ENCODE measurements at regions not wholly inside any gene's neighbourhood (a gene's known extent, or its start where the extent isn't known, plus 50 kb on each side); places are given as distances from the start of the nearest gene placed in this dataset.

DNA sequence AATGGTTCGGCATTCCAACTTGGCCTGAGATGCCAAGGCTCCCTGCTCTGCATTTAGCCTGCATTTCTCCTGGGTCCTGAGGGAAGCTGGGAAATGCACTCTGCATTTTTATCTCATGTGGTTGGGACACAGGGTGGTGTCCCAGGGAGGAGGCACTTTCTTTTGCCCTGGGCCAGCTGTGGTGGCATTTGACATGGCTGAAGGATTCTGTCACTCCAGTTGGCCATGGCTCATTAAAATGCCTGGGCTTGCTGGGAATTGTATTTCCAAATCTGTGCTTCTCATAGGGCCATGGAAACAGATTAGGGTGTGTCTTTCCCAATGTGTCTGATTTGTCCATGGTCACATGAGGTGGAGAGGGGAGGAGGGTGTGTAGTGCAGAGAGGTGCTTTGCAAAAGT lies 128.3 kb upstream of the RGMA start:
- DNase-seq: no peak

DNA sequence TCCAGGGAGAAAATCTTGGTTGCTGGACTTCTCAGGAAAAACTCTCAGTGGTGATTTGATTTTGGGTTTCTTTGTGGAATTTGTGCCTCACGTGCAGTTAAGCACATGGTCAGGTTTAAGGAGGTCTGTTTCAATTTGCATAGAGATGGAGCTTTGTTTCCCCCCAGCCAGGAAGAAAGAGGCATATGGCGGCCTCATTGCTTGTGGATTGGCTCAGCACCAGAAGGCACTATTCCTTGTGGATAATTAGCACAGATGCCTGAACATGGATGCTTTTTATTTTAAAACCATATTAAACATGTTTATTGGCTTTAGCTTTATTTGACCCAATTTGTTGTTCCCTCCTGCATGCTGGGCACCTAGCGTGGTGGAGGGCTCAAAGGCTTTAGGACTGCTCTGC lies 125.1 kb upstream of the RGMA start:
- no peak for DNase-seq

DNA sequence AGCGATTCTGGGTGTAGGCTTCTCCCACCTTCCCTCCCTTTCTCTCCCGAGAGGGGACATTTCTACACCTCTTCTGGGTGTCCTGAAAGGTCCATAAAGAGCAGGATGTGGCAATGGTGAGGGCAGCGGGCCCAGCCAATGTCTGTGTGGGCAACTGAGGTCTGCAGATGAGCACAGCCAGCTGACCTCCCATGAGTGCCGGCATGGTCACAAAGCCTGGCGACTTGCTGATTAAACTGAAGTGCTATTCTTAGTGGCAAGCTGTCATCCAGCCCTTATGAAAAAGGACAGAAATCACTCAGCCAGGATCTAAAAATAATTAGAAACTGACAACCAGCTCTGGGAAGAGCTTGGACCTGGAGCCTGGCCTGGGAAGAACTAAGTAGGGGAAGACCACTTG lies 124.3 kb upstream of the RGMA start:
- no peak for DNase-seq

DNA sequence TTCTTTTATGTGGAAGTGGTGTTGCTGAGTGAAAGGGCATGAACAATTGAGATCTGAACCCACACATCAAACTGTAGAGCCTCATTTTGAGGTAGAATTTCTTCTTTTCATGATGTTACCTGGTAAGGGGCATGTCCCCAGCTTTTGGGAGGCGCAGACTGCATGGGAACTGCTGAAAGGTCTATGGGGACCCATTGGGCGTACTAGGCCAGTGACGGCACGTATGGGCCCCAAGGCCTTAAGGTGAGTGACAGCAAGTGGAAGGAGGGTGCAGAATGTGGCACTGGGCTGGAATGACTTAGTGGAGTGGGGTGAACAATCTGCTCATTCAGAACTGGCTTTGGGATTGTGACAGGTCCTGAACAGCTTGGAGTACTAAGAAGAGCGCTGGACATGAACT lies 123.6 kb upstream of the RGMA start:
- DNase-seq: no peak

- no peak for DNase-seq
Measured at GRCh38 chr15:93210995-93211394, 122.0 kb upstream of the RGMA start.

DNA sequence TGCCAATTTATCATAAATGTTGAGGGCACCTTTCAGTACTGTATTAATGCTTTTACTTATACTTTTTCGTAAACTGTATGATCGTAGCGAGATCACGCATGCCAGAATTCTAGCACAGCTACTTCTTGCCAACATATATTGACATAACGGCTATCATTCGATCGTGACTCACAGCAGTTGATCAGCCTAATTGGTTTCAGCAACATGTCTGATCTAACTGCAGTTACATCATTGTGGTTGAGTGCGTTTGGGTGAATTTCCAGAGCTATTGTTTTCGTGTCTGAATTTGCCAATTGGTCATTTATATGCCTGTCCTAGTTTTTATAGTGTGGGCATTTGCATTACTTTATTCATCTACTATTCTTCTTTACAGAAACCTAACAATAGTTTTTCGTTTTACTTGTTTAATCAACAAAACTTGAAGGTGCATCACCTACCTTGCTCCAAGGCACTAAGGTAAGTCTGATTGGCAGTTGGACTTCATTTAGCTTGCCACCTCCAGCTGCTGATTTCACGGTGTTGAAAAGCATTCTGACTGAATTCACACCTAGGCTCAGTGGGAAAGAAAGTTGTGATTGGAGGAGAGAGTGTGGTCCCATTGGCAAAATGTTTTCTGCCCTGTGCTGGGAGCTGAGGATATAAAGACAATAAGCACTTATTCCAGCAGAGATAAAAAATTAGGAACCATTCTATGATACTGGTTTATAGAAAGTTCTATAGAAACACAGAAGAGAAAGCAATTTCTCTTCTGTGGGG lies 120.9 kb upstream of the RGMA start:
- DNase-seq: no peak

- DNase-seq: no peak
Measured at GRCh38 chr15:93206893-93207292, 117.9 kb upstream of the RGMA start.

GRCh38 chr15:93205413-93205812 lies 116.4 kb upstream of the RGMA start:
- no peak for DNase-seq

DNA sequence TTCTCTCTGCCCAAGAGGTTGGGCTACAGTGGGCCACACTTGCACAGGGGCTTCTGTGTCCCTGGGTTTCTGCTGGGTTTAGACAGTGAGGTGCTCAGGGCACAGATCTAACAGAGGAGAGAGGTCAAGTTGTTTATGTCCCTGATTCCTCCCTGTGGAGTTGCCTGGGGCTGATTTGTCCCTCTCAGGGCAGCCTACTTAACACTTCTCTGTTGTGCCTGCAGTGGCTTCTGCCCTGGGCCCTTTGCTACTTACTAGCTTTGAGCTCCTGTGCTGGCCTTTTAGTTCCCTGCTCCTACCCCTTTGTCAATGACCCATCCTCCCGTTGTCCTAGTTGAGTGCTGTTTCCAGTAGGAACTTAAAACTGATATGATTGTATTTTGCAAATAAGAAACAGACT lies 114.0 kb upstream of the RGMA start:
- DNase-seq: no peak

GRCh38 chr15:93202405-93202804 lies 113.4 kb upstream of the RGMA start:
- DNase-seq: no peak

DNA sequence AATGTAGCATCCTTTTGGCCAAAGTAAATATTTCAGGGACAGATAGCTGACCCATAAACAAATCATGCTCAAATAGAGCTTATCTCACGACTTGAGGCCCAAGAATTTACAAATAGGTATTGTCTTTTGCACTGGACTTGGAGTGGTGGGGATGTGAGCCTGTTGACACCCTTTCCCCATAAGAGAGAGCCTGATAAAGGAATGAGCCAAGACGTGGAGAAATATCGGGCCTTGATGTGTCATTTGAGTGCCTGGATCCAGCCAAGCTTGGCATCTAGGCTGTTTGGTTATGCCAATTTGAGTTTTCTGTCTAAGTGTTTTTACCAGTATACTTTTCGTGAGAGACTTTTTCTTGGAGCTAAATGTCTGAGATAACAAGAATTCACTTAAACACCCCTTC lies 112.9 kb upstream of the RGMA start:
- DNase-seq: no peak

DNA sequence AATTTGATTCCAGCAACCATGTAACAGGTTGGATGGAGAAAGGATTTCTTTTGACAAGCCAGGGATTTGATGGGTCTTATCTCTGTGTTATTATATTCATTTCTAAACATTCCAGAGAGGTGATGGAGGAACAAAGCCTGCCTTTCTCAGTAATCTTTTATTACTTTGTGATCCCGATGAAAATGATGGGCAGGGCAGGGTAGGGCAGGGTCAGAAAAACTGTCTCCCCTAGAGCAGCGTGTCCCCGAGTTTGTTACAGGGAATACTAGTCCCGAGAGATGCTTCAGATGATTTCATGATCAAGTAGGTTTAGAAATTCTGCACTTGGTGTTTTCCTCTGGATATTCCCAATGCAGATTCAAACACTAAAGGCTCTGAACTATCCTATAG lies 111.8 kb upstream of the RGMA start:
- DNase-seq: no peak

GRCh38 chr15:93200081-93200836 lies 111.2 kb upstream of the RGMA start:
- no peak for DNase-seq

DNA sequence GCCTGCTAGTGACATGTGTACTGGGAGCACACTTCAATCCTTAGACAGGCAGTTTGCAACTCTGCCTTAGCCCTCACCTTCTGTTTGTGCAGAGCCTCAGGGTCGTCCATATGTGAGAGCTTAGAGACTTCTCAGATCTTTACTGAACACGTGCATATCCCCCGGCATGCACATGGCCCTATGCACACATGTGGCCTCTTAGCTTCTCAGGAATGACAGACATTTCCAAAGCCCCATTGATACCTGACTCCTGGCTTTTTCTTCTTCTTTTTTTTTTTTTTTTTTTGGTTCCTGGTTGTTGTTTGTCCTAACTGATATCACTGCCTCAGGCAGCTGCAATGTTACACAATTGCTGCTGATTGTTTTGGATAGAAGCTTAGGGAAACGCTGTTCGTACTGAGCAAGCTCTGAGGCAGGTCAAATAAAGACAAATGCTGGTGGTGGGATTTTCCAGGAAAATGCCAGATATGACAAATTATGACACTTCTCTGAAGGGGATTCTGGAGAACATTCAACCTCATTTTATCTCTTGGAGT lies 107.2 kb upstream of the RGMA start:
- no peak for DNase-seq

GRCh38 chr15:93195109-93195508 lies 106.1 kb upstream of the RGMA start:
- no peak for DNase-seq

- DNase-seq: no peak
Measured at GRCh38 chr15:93190238-93190637, 101.2 kb upstream of the RGMA start.

DNA sequence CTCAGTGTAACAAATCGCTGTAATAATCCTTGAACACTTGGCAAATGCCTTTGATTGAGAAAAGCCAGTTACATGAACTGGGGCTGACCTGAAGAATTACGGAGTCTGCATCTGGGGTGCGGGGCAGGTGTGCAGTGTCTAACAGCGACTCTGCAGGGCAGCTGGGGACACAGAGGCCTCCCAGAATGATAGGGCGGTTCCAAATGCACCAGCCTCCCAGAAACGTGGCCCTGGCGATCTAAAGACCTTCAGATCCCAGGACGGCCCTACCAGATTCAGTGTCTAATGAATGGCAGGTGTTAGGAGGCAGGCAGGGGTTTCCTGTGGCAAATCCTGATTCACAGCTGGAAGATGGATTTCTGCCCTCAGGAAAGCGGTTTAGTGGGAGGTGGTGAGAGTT lies 100.5 kb upstream of the RGMA start:
- no peak for DNase-seq

DNA sequence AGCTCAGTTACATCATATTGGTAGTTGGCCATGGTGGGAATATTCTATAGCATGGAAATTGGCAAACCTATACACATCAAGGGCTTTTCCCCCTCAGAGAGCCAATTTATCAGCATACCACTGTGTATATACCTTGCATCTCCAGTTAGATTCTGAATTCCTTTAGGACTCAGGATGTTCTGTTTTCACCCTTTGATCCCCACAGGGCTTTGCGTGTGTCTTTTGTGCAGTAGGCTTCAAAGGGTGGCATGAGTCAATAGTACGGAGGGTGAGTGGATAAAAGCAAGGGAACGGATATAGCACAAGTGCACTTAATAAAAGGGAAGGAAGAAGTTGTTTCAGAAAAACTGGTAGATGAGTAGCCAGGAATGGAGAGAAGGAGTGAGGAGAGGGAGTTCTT lies 99.2 kb upstream of the RGMA start:
- DNase-seq: no peak

DNA sequence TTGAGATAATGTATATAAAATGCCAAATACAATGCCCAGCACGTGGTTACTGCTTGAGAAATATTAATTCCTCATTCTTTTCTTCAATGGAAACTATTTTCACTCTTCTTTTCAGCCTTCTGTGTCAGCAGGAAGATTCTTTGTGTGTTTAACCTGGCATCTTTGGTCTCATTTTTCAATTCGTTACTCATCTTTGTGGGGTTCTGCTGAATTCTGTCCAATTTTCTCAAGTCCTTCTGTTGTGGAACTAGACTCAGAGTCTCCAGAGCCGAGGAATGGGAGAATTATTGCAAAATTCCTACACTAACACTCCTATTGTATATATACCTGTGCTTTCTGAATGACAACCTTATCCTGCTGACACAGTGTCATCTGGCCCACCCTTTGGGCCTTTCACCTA lies 96.8 kb upstream of the RGMA start:
- no peak for DNase-seq

GRCh38 chr15:93182703-93183205 lies 93.7 kb upstream of the RGMA start:
- no peak for DNase-seq

DNA sequence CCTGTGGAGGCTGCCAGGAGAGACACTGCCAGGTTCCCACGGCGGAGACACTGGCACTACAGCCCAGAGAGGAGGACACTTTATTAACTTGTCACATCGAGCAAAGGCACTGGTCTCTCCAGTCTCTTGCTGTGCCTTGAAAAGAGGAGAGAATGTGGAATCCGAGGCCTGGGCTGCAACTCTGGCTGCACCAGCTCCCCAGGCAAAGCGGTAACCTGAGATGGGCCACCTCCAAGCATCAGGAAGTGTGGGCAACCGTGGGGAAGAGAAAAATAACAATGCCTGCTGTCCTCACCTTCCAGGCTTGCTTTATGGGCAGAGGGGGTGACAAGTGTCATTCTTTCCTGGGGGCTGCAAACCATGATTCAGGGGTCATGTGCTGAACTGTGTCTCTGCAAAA lies 91.6 kb upstream of the RGMA start:
- no peak for DNase-seq

DNA sequence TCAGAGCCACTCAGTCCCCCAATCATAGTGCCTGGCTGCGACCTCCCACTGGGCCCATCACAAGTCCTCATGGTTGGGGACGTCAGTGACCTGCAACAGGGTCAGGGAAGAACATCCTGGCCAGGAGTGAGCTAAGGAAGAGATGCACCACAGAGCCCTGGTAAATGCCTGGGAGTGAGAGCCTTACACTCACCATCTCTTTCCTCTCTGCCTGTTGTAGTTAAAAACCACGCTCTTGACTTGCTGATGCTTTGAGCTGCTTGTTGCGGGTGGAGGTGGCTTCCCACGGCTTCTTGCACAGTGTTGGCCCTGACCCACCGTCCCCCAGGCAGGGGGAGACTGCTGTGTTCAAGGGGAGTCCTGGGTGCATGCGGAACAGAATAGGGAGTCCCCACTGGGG lies 91.1 kb upstream of the RGMA start:
- DNase-seq: no peak

DNA sequence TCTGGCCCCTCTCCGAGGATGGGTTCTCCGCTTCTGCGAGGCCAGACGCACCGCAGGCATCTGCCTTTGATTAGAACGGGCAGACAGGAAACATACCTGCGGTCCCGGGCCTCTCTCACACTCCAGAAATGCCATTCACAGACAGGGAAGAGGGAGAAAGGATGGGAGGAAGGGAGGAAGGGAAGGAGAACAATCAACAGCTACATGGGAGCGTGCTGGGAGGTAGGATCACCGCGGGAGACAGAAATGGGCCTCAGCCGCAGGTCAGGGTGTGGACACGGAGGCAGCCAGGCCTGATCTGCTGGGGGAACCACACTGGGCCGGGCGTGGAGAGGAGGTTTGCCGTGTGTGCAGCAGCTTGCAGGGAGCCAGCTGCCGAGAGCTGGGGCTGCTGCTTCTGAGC lies 90.7 kb upstream of the RGMA start:
- no peak for DNase-seq

- DNase-seq: no peak
Measured at GRCh38 chr15:93179072-93179471, 90.1 kb upstream of the RGMA start.

Data from activated T-cell treated with anti-CD3 and anti-CD28 coated beads for 4 hours (primary cell).